Smooth muscle cell (in vitro differentiated cells): ENCODE measurements at regions not wholly inside any gene's neighbourhood (a gene's known extent, or its start where the extent isn't known, plus 50 kb on each side); places are given as distances from the start of the nearest gene placed in this dataset.
"Not testable (repeated sequence)": the region's sequence is repeated elsewhere in the genome, so short reads cannot be mapped to it uniquely, and the experiment has no call there.

Experiments used
- DNase-seq: peaks from one replicate; lab custom pipeline; 2025; ENCODE audit not compliant: unreplicated experiment; lab: John Stamatoyannopoulos, UW
- H2AFZ ChIP-seq: fragments of 200-600 bp; sonication (generic); 2 replicates; pipeline ENCODE4 v1.6.0; 2016; ENCODE audit warnings: antibody characterized with exemption, low read depth, mild to moderate bottlenecking
- H3F3A ChIP-seq: fragments of 200-600 bp; sonication (generic); 2 replicates; pipeline ENCODE4 v1.6.0; 2017; ENCODE audit warnings: antibody characterized with exemption, low read depth
- H3K27ac ChIP-seq: fragments of 200-600 bp; sonication (generic); 2 replicates; pipeline ENCODE4 v1.5.1; 2016; ENCODE audit warnings: low read depth, mild to moderate bottlenecking
- H3K27me3 ChIP-seq: fragments of 200-600 bp; sonication (generic); 2 replicates; pipeline ENCODE4 v1.6.1; 2016; ENCODE audit warnings: low read depth, mild to moderate bottlenecking
- H3K36me3 ChIP-seq: fragments of 200-600 bp; sonication (generic); 2 replicates; pipeline ENCODE4 v1.5.1; 2016; ENCODE audit warnings: low read depth
- H3K4me1 ChIP-seq: fragments of 200-600 bp; sonication (generic); 2 replicates; pipeline ENCODE4 v1.5.1; 2016; ENCODE audit warnings: low read depth
- H3K4me2 ChIP-seq: fragments of 200-600 bp; sonication (generic); 2 replicates; pipeline ENCODE4 v1.6.0; 2016; ENCODE audit warnings: mild to moderate bottlenecking
- H3K4me3 ChIP-seq: fragments of 200-600 bp; sonication (generic); 2 replicates; pipeline ENCODE4 v1.5.1; 2016; ENCODE audit warnings: mild to moderate bottlenecking
- H3K79me2 ChIP-seq: fragments of 200-600 bp; sonication (generic); 2 replicates; pipeline ENCODE4 v1.6.0; 2016; ENCODE audit warnings: low read depth, mild to moderate bottlenecking
- H3K9ac ChIP-seq: fragments of 200-600 bp; sonication (generic); 2 replicates; pipeline ENCODE4 v1.6.0; 2016; ENCODE audit warnings: low read depth
- H3K9me3 ChIP-seq: fragments of 200-600 bp; sonication (generic); replicated peaks from 2 replicates; pipeline ENCODE4 v1.5.1; 2016; ENCODE audit warnings: low read depth
- H4K20me1 ChIP-seq: fragments of 200-600 bp; sonication (generic); 2 replicates; pipeline ENCODE4 v1.6.0; 2016; ENCODE audit warnings: low read depth
- CTCF ChIP-seq: fragments of 200-600 bp; sonication (generic); IDR thresholded peaks from 2 replicates; pipeline ENCODE4 v1.5.1; 2017; ENCODE audit warnings: borderline replicate concordance, mild to moderate bottlenecking, antibody characterized with exemption; ENCODE audit not compliant: insufficient read depth, poor library complexity, severe bottlenecking
- WGBS: methylation state at CpG from one replicate; pipeline ENCODE4 v1.1.7; 2016; ENCODE audit warnings: low lambda C conversion rate; 5-methylcytosine and 5-hydroxymethylcytosine counted together

- Histone ChIP-seq H3K4me2 (no peak overlapping the region), H3K9ac (no peak overlapping the region), H3K9me3 (no peaks in the 10 kb centered on the region), H2AFZ (no peak overlapping the region), H3K4me1 (no peaks in the 10 kb centered on the region), H3F3A (no peaks in the 10 kb centered on the region), H4K20me1 (no peaks in the 10 kb centered on the region), H3K36me3 (no peaks in the 10 kb centered on the region), H3K27me3 (no peaks in the 10 kb centered on the region), H3K27ac (no peak overlapping the region), H3K79me2 (no peaks in the 10 kb centered on the region), H3K4me3 (no peak overlapping the region)
- TF ChIP-seq CTCF = no peak
- WGBS = 92% methylated on average over 5 of the region's 5 CpGs
- DNase-seq = no peak
Observed at GRCh38 chr7:29641651-29642050, 78.0 kb downstream of the PRR15 start.

- Histone ChIP-seq H3K27me3 (no peaks in the 10 kb centered on the region), H3K4me3 (no peak overlapping the region), H3K9ac (no peak overlapping the region), H3K79me2 (no peaks in the 10 kb centered on the region), H3K9me3 (no peaks in the 10 kb centered on the region), H3F3A (no peaks in the 10 kb centered on the region), H3K4me1 (no peaks in the 10 kb centered on the region), H2AFZ (no peak overlapping the region), H3K36me3 (no peaks in the 10 kb centered on the region), H3K4me2 (no peak overlapping the region), H3K27ac (no peak overlapping the region), H4K20me1 (no peaks in the 10 kb centered on the region)
- no peak for DNase-seq
- no peak for TF ChIP-seq CTCF
- WGBS = 37% methylated on average over 10 of the region's 10 CpGs
Observed at GRCh38 chr7:29642494-29643155, 79.0 kb downstream of the PRR15 start.

GRCh38 chr7:29646116-29646515 lies 82.5 kb downstream of the PRR15 start:
- H3K79me2 ChIP-seq, H2AFZ ChIP-seq, DNase-seq, H3K4me2 ChIP-seq, H3K9ac ChIP-seq, H3K36me3 ChIP-seq, H3F3A ChIP-seq, H3K27ac ChIP-seq, H3K4me3 ChIP-seq, H3K4me1 ChIP-seq, H3K9me3 ChIP-seq, H3K27me3 ChIP-seq, H4K20me1 ChIP-seq: not testable (repeated sequence)
- WGBS = 31% methylated on average over 2 of the region's 2 CpGs

- no peaks in the 10 kb centered on the region for H3K36me3 ChIP-seq
- H3K4me2 ChIP-seq = no peak overlapping the region
- no peaks in the 10 kb centered on the region for H3K4me1 ChIP-seq
- H3K9me3 ChIP-seq = no peaks in the 10 kb centered on the region
- no peak for DNase-seq
- H2AFZ ChIP-seq = no peak overlapping the region
- no peaks in the 10 kb centered on the region for H3K27me3 ChIP-seq
- H3K79me2 ChIP-seq = no peaks in the 10 kb centered on the region
- H3K9ac ChIP-seq = no peak overlapping the region
- H4K20me1 ChIP-seq = peaks cover 4% of the 10 kb centered on the region
- no peak overlapping the region for H3K27ac ChIP-seq
- 30% methylated on average over 4 of the region's 4 CpGs for WGBS
- H3K4me3 ChIP-seq = no peak overlapping the region
- H3F3A ChIP-seq = no peaks in the 10 kb centered on the region
- no peak for TF ChIP-seq CTCF
Observed at GRCh38 chr7:29647020-29647654, 83.5 kb downstream of the PRR15 start.

- H3K27ac ChIP-seq, H2AFZ ChIP-seq, H3K36me3 ChIP-seq, H4K20me1 ChIP-seq, DNase-seq, H3F3A ChIP-seq, H3K9ac ChIP-seq, H3K27me3 ChIP-seq, H3K79me2 ChIP-seq, H3K4me2 ChIP-seq, H3K4me1 ChIP-seq, H3K4me3 ChIP-seq, H3K9me3 ChIP-seq: not testable (repeated sequence)
- 83% methylated on average over 5 of the region's 5 CpGs for WGBS
Observed at GRCh38 chr7:29647691-29648210, 84.1 kb downstream of the PRR15 start.
